ENCODE measurements at regions not wholly inside any gene's neighbourhood (a gene's known extent, or its start where the extent isn't known, plus 50 kb on each side); places are given as distances from the start of the nearest gene placed in this dataset.

DNA sequence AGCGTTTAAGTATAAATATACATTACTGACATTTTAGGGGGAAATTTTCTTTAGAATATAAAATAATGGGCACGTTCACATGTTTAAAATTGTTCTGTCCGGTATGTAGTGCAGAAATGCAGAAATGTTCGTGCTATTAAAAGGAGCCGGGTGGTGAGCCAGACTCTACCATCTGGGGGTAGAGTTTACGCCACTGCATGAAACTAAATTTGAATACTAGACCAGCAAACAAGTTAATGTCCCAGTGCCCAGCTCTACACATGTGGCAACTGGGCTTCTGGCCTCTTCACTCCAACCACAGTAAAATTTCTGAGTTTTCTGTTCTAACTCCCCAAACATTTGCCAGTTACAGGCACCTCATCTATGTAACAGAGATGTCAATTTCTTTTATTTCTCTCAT is 1453.3 kb upstream of the TENM3 start:
- TF ChIP-seq POLR2AphosphoS5 (IDR thresholded peaks at IDR 0.05; ENCODE audit: insufficient read depth in 1 of 2, low read depth in 1 of 2) = no peak
- TF ChIP-seq, protein P1, sequence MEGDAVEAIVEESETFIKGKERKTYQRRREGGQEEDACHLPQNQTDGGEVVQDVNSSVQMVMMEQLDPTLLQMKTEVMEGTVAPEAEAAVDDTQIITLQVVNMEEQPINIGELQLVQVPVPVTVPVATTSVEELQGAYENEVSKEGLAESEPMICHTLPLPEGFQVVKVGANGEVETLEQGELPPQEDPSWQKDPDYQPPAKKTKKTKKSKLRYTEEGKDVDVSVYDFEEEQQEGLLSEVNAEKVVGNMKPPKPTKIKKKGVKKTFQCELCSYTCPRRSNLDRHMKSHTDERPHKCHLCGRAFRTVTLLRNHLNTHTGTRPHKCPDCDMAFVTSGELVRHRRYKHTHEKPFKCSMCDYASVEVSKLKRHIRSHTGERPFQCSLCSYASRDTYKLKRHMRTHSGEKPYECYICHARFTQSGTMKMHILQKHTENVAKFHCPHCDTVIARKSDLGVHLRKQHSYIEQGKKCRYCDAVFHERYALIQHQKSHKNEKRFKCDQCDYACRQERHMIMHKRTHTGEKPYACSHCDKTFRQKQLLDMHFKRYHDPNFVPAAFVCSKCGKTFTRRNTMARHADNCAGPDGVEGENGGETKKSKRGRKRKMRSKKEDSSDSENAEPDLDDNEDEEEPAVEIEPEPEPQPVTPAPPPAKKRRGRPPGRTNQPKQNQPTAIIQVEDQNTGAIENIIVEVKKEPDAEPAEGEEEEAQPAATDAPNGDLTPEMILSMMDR (IDR thresholded peaks at IDR 0.05) = no peak
- no peak for TF ChIP-seq POLR2A (IDR thresholded peaks at IDR 0.05)

Measured in vagina (tissue), 2 donors.